HG02852 (cell line): ENCODE measurements at regions not wholly inside any gene's neighbourhood (a gene's known extent, or its start where the extent isn't known, plus 50 kb on each side); places are given as distances from the start of the nearest gene placed in this dataset.
A peak's percentile ranks its signal among the peaks of the same experiment; 100 is the strongest.
"Not testable (repeated sequence)": the region's sequence is repeated elsewhere in the genome, so short reads cannot be mapped to it uniquely, and the experiment has no call there.

Experiments
- ATAC-seq: cut with Tn5 transposase; IDR thresholded peaks from one replicate; pipeline ENCODE4 v1.9.1; 2021; ENCODE audit warnings: mild to moderate bottlenecking, moderate library complexity; ENCODE audit not compliant: unreplicated experiment

GRCh38 chr3:34102288-34102687 is 303.9 kb downstream of the PDCD6IP start:
- no peak for ATAC-seq

- no peak for ATAC-seq
Observed at GRCh38 chr3:34106379-34106778, 307.9 kb downstream of the PDCD6IP start.

- ATAC-seq = peak; percentile 31
Observed at GRCh38 chr3:34106879-34107278, 308.4 kb downstream of the PDCD6IP start.

GRCh38 chr3:34107669-34108068 is 309.2 kb downstream of the PDCD6IP start:
- ATAC-seq = peak; percentile 70

GRCh38 chr3:34109021-34109420 is 310.6 kb downstream of the PDCD6IP start:
- no peak for ATAC-seq

GRCh38 chr3:34109846-34110245 is 311.4 kb downstream of the PDCD6IP start:
- peak; percentile 39 for ATAC-seq

- ATAC-seq = no peak
Observed at GRCh38 chr3:34111361-34111760, 312.9 kb downstream of the PDCD6IP start.

GRCh38 chr3:34112261-34112660 is 313.8 kb downstream of the PDCD6IP start:
- ATAC-seq = not testable (repeated sequence)

- no peak for ATAC-seq
Observed at GRCh38 chr3:34131091-34131490, 332.7 kb downstream of the PDCD6IP start.

GRCh38 chr3:34132069-34132692 is 333.8 kb downstream of the PDCD6IP start:
- ATAC-seq = no peak

- no peak for ATAC-seq
Observed at GRCh38 chr3:34139566-34139965, 341.1 kb downstream of the PDCD6IP start.

- no peak for ATAC-seq
Observed at GRCh38 chr3:34140616-34141015, 342.2 kb downstream of the PDCD6IP start.

GRCh38 chr3:34141841-34142337 is 343.5 kb downstream of the PDCD6IP start:
- no peak for ATAC-seq

- no peak for ATAC-seq
Observed at GRCh38 chr3:34145796-34146195, 347.4 kb downstream of the PDCD6IP start.

GRCh38 chr3:34146596-34146995 is 348.2 kb downstream of the PDCD6IP start:
- no peak for ATAC-seq

- ATAC-seq = no peak
Observed at GRCh38 chr3:34150992-34151391, 352.6 kb downstream of the PDCD6IP start.

- ATAC-seq = no peak
Observed at GRCh38 chr3:34152656-34153055, 354.2 kb downstream of the PDCD6IP start.

- ATAC-seq = no peak
Observed at GRCh38 chr3:34155108-34155507, 356.7 kb downstream of the PDCD6IP start.

GRCh38 chr3:34155666-34156065 is 357.2 kb downstream of the PDCD6IP start:
- peak; percentile 83 for ATAC-seq

GRCh38 chr3:34157491-34157890 is 359.1 kb downstream of the PDCD6IP start:
- ATAC-seq = no peak

- ATAC-seq = no peak
Observed at GRCh38 chr3:34159613-34160420, 361.4 kb downstream of the PDCD6IP start.

- not testable (repeated sequence) for ATAC-seq
Observed at GRCh38 chr3:34169636-34170035, 371.2 kb downstream of the PDCD6IP start.
